PFSK-1 (cell line): ENCODE measurements at regions not wholly inside any gene's neighbourhood (a gene's known extent, or its start where the extent isn't known, plus 50 kb on each side); places are given as distances from the start of the nearest gene placed in this dataset.

ENCODE experiments used
- FOXP2 ChIP-seq: optimal IDR thresholded peaks from 2 replicates; pipeline ENCODE3; 2011; ENCODE audit warnings: borderline replicate concordance, control low read depth, inconsistent platforms; ENCODE audit not compliant: insufficient read depth; ENCODE audit errors: extremely low read length, extremely low read depth
- POLR2AphosphoS5 ChIP-seq: IDR thresholded peaks from 2 replicates; pipeline ENCODE4 v1.6.1; 2012; ENCODE audit warnings: low read depth, mild to moderate bottlenecking, control low read depth, low read length, moderate library complexity
- REST ChIP-seq, 2 experiments: IDR thresholded peaks; 2 replicates each; pipeline versions ENCODE4 v1.6.1 to v1.8.0; 2011 to 2012; ENCODE audit warnings: low read depth in 2 of 2, low read length in 2 of 2, control low read depth in 1 of 2, inconsistent platforms in 1 of 2, mild to moderate bottlenecking in 1 of 2, moderate library complexity in 1 of 2; ENCODE audit not compliant: insufficient read depth in 1 of 2
- SIN3A ChIP-seq: IDR thresholded peaks from 2 replicates; pipeline ENCODE4 v1.6.1; 2012; ENCODE audit warnings: mild to moderate bottlenecking, low read length, moderate library complexity, borderline replicate concordance; ENCODE audit not compliant: insufficient read depth
- TAF1 ChIP-seq: IDR thresholded peaks from 2 replicates; pipeline ENCODE4 v1.6.1; 2012; ENCODE audit warnings: low read length, control low read depth, borderline replicate concordance; ENCODE audit not compliant: insufficient read depth

GRCh38 chr10:29112827-29113615 lies 175.8 kb upstream of the LYZL1 start:
- TF ChIP-seq POLR2AphosphoS5 (no peak), REST (IDR thresholded peaks at IDR 0.05; ENCODE audit: insufficient read depth in 1 of 2, low read depth in 2 of 2, low read length in 2 of 2) (no peak), TAF1 (no peak), FOXP2 (no peak), SIN3A (no peak)
